ENCODE measurements at regions not wholly inside any gene's neighbourhood (a gene's known extent, or its start where the extent isn't known, plus 50 kb on each side); places are given as distances from the start of the nearest gene placed in this dataset.

GRCh38 chr21:38942748-38943211 lies 137.1 kb downstream of the ETS2 start:
- TF ChIP-seq POLR2A (IDR thresholded peaks at IDR 0.05; ENCODE audit: extremely low read depth, insufficient read length) (no peak), MAX (IDR thresholded peaks at IDR 0.05; ENCODE audit: low read depth, low read length) (no peak)
- TF ChIP-seq, protein P1, sequence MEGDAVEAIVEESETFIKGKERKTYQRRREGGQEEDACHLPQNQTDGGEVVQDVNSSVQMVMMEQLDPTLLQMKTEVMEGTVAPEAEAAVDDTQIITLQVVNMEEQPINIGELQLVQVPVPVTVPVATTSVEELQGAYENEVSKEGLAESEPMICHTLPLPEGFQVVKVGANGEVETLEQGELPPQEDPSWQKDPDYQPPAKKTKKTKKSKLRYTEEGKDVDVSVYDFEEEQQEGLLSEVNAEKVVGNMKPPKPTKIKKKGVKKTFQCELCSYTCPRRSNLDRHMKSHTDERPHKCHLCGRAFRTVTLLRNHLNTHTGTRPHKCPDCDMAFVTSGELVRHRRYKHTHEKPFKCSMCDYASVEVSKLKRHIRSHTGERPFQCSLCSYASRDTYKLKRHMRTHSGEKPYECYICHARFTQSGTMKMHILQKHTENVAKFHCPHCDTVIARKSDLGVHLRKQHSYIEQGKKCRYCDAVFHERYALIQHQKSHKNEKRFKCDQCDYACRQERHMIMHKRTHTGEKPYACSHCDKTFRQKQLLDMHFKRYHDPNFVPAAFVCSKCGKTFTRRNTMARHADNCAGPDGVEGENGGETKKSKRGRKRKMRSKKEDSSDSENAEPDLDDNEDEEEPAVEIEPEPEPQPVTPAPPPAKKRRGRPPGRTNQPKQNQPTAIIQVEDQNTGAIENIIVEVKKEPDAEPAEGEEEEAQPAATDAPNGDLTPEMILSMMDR (IDR thresholded peaks at IDR 0.05; ENCODE audit: low read depth, low read length), result no peak
